HG03025 (cell line): ENCODE measurements at regions not wholly inside any gene's neighbourhood (a gene's known extent, or its start where the extent isn't known, plus 50 kb on each side); places are given as distances from the start of the nearest gene placed in this dataset.

Experiments
- ATAC-seq: cut with Tn5 transposase; IDR thresholded peaks from one replicate; pipeline ENCODE4 v1.9.1; 2021; ENCODE audit warnings: mild to moderate bottlenecking, moderate library complexity; ENCODE audit not compliant: unreplicated experiment, low FRiP score

- no peak for ATAC-seq
Observed at GRCh38 chr20:11777387-11778205, 140.1 kb upstream of the BTBD3 start.

GRCh38 chr20:11778206-11778570 is 139.5 kb upstream of the BTBD3 start:
- ATAC-seq = no peak

GRCh38 chr20:11780765-11781369 is 136.8 kb upstream of the BTBD3 start:
- no peak for ATAC-seq

DNA sequence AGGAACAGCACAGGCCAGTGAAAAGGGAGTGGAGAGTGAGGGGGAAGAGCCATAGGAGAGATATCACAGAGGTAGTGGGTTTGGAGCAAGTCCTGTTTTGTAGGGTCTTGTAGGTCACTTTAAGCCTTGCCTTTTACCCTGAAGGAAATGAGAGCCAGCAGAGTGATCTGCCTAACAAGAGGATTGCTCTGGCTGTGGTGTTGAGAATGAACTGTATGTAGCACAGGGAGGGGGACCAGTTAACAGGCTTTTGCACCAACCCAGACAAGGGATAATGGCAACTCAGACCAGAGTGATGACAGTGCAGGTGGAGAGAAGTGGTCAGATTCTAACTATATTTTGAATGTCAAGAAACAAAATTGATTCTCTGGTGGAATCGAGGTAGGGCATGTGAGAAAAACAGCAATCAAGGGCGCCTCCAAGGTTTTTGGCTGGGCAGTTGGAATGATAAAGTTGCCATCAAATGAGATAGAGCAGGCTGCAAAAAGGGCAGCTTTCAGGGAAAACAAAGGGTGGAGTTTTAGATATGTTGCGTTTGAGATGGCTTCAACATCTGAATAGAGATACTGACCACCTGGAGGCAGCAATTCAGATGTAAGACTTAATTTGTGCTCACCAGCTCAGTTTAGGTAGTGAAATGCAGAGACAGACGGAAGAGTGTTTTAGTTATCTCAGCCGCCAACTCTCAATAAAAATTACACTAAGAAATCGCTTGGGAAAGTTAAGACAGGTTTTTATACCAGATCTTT is 134.4 kb upstream of the BTBD3 start:
- ATAC-seq = no peak

GRCh38 chr20:11785885-11786507 is 131.7 kb upstream of the BTBD3 start:
- no peak for ATAC-seq

GRCh38 chr20:11790046-11790445 is 127.6 kb upstream of the BTBD3 start:
- ATAC-seq = no peak

DNA sequence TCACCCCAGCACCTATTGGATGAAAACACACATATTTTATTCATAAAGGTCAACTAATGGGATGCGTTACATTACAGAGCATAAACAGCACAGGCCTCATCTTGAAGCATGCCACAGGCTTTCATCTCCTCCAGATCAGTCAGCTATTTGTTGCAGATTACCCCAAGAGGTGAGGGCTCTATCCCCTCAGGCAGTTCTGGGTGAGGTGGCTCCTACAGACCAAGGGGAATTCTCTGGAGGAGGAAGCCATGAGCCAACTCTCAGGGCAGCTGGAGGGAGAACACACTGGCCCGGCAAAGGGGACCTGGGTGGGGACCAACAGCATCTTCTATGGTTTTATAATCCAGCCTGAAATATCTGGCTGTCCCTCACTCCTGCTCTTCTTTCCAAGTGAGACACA is 126.4 kb upstream of the BTBD3 start:
- ATAC-seq = no peak

DNA sequence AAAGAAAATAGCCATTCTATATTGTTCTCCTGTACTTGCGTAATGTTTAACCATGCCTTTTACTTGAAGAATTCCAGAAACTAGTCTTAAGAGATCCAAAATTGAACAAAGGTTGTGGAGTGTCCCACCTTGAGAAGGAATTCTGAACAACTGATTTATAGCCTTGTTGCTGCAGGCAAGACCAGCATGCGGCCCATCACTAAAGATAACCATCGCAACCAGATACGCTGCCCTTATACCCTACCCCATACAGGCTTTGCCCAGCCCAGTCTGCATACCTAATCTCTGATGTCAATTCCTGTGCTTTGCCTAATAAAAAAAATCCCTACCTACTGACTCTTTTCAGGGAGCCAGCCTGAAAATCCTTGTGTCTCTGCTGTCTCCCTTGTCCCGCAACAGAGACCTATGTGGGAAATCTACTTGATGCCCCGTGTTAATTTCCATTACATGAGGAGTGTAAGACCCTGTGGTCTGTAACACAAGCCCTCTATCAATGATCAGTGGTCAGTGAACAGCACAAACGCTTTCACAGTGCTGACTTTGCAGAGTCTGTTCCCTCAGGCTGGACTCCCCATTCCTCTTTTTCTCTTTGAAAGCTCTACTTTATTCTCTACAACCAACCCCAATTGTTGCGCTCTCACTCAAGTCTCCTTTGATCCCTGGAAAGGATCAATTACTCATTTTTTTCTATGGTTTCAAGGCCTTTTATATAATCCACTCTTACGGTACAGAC is 125.7 kb upstream of the BTBD3 start:
- ATAC-seq = no peak

GRCh38 chr20:11792568-11792953 is 125.1 kb upstream of the BTBD3 start:
- no peak for ATAC-seq

GRCh38 chr20:11794525-11794924 is 123.2 kb upstream of the BTBD3 start:
- no peak for ATAC-seq

DNA sequence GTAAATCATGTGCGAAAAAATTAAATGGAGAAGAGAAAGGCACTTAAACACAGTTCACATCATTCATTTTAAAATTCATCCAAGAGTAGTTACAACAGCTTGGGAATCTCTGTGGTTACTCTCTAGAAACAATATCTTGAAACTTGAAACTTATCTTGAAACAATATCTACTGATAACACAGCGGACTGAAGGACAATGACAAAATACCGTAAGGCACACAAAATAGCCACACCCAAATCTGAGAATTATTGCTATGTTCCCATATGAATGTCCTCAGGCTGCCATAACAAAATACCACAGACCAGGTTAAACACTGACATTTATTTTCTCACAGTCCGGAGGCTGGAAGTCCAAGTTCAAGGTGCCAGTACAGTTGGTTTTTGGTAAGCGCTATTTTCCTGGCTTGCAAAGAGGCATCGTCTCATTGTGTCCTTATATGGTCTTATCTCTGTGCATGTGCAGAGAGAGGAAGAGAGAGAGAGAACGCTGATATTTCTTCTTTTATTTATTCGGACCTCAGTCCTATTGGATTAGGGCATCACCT is 122.5 kb upstream of the BTBD3 start:
- ATAC-seq = no peak

GRCh38 chr20:11796026-11796425 is 121.7 kb upstream of the BTBD3 start:
- no peak for ATAC-seq

- no peak for ATAC-seq
Observed at GRCh38 chr20:11797156-11797555, 120.5 kb upstream of the BTBD3 start.

DNA sequence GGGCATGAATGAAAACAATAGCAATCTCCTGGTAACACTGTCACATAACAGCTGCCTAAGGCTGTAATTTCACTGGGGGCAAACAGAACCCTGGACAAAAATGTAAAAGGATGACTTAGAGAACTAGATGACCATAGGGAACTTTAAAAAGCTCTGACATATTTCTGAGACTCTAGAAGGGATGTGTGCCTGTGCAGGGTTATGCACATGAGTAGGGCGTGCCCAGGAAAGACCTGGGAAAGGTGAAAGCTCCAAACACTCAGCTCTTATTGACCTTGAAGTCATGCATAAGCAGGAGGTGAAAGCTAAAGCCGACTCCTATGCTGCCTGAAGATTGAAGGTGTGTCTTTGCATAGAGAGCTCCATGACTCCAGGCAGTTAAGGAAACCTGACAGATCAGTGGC is 118.4 kb upstream of the BTBD3 start:
- no peak for ATAC-seq

DNA sequence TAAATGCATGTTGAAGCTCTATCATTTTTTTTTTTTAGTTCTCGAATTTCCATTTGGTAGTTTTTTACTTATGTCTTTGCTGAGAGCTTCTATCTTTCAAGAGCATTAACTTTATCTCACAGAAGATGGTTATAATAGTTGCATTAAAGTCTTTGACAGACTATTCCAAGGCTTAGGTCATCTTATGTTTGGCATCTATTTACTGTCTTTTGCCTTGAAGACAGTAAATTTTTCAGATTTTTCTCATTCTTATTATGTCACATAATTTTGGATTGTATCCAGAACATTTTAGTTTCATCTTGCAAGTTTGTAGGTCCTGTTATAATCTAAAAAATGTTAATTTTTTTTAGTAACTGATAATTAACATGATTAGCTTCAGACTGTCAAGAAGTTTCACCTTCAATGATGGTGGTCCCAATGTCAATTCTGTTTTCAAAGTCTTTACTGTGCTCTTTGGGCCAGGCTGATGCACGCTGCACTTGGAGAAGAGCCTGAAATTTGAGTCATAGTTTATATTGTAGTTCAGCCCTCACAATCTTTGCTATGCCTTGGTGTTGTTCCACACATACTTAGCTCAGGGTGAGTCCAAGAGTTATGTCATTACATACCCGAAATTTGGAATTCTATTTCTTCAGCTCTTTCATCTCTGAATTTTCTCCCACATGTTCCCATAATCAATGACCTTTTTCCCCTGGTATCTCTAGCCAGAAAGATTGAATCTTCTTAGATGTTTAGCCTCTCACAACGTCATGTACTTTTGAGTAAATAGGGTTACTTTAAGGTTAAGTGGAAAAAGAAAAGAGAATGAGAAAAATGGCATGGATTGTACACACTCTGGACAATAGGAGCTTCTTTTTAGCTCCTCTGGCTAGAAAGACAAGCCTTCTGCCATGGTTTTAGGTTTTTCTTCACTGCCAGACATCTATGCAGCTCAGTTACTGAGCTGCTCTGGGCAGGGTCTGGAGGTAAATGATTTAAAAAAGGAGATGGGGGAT is 110.3 kb upstream of the BTBD3 start:
- ATAC-seq = no peak

DNA sequence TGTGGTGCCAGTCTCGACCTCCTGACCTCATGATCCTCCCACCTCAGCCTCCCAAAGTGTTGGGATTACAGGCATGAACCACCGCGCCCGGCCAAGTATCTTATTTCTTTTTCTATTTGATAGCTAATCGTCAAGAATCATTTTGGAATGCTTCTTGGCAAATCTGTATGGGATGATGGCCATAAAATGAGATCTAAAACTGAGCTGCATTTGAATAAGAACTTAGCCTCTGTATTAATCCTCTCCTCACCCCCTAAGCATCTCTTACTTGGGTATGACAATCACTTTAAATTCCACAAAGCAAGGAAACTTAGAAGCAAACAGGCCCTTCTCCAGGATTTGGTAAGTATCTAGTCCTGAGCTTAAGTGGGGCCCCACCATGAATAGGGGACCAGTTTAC is 108.9 kb upstream of the BTBD3 start:
- no peak for ATAC-seq

DNA sequence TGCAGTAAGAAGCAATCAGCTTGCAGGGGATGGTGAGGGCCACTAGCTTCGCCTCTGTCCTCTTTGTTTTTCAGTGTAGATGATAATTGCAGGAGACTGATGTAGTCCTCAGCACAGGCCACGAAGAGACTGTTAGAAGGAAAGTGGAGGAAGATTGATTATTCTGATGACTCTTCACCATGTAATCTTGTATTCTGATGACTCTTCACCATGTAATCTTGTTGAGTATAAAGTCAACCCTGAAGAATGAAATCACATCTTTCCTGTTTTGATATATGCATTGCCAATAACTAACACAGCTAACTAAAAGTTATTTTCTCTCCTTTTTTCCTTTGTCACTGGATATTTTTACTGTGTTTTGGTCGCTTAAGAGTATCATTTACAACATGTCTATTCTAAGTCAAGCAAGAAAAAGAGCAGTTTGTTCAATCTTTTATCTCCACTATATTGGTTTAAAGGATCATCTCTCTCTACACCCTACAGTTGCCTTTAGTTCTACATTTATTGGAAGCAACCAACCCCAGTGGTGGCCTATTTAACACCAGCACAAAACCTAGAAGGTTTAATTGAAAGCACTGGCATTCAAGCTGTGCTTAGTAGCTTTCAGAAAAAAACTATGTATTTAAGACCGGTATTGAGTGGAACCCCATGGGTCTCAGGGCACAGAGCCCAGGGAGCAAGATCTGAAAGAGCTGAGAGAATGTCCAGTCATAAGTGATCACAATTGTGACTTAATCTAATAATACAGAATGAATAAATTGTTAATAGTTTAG is 107.2 kb upstream of the BTBD3 start:
- no peak for ATAC-seq
